ENCODE measurements at regions not wholly inside any gene's neighbourhood (a gene's known extent, or its start where the extent isn't known, plus 50 kb on each side); places are given as distances from the start of the nearest gene placed in this dataset.

- DNase-seq, result no peak
- no peaks in the 10 kb centered on the region for H3K36me3 ChIP-seq (ENCODE audit: low read depth)
- intact Hi-C loops (cut with DNase I, micrococcal nuclease), result no loop called here
- H3K4me1 ChIP-seq (ENCODE audit: low read depth), result no peaks in the 10 kb centered on the region
- TF ChIP-seq CTCF (IDR thresholded peaks at IDR 0.05), result no peak
- ATAC-seq, result no peak
- no peak overlapping the region for H3K4me3 ChIP-seq
- no peaks in the 10 kb centered on the region for H3K9me3 ChIP-seq
These were observed 684.1 kb downstream of the TRAM1L1 start for GRCh38 chr4:116401293-116401692.

GRCh38 chr4:116400480-116400879 is 684.9 kb downstream of the TRAM1L1 start:
- ATAC-seq (no peak), DNase-seq (no peak)
- no peak for TF ChIP-seq CTCF (IDR thresholded peaks at IDR 0.05)
- Histone ChIP-seq H3K36me3 (ENCODE audit: low read depth) (no peaks in the 10 kb centered on the region), H3K9me3 (no peaks in the 10 kb centered on the region), H3K4me1 (ENCODE audit: low read depth) (no peaks in the 10 kb centered on the region), H3K4me3 (no peak overlapping the region)
- intact Hi-C loops (cut with DNase I, micrococcal nuclease), result no loop called here

GRCh38 chr4:116397714-116398113 is 687.7 kb downstream of the TRAM1L1 start:
- intact Hi-C loops (cut with DNase I, micrococcal nuclease), result no loop called here
- DNase-seq (no peak), ATAC-seq (no peak)
- no peaks in the 10 kb centered on the region for H3K9me3 ChIP-seq
- no peak overlapping the region for H3K4me3 ChIP-seq
- TF ChIP-seq CTCF (IDR thresholded peaks at IDR 0.05), result no peak
- no peaks in the 10 kb centered on the region for H3K4me1 ChIP-seq (ENCODE audit: low read depth)
- no peaks in the 10 kb centered on the region for H3K36me3 ChIP-seq (ENCODE audit: low read depth)

- intact Hi-C loops (cut with DNase I, micrococcal nuclease), result no loop called here
- no peaks in the 10 kb centered on the region for H3K9me3 ChIP-seq
- no peak for ATAC-seq
- H3K36me3 ChIP-seq (ENCODE audit: low read depth), result no peaks in the 10 kb centered on the region
- H3K4me1 ChIP-seq (ENCODE audit: low read depth), result no peaks in the 10 kb centered on the region
- DNase-seq, result no peak
- no peak overlapping the region for H3K4me3 ChIP-seq
- no peak for TF ChIP-seq CTCF (IDR thresholded peaks at IDR 0.05)
These were observed 688.1 kb downstream of the TRAM1L1 start for GRCh38 chr4:116397291-116397690.

- intact Hi-C loops (cut with DNase I, micrococcal nuclease), result no loop called here
- DNase-seq (no peak), ATAC-seq (no peak)
- Histone ChIP-seq H3K4me1 (ENCODE audit: low read depth) (no peaks in the 10 kb centered on the region), H3K9me3 (no peaks in the 10 kb centered on the region), H3K36me3 (ENCODE audit: low read depth) (no peaks in the 10 kb centered on the region), H3K4me3 (no peak overlapping the region)
- no peak for TF ChIP-seq CTCF (IDR thresholded peaks at IDR 0.05)
These were observed 690.0 kb downstream of the TRAM1L1 start for GRCh38 chr4:116395408-116395807.

- Histone ChIP-seq H3K36me3 (ENCODE audit: low read depth) (no peaks in the 10 kb centered on the region), H3K4me3 (no peak overlapping the region), H3K9me3 (no peaks in the 10 kb centered on the region), H3K4me1 (ENCODE audit: low read depth) (no peaks in the 10 kb centered on the region)
- intact Hi-C loops (cut with DNase I, micrococcal nuclease), result no loop called here
- no peak for ATAC-seq
- no peak for TF ChIP-seq CTCF (IDR thresholded peaks at IDR 0.05)
- DNase-seq, result no peak
These were observed 694.4 kb downstream of the TRAM1L1 start for GRCh38 chr4:116391020-116391419.

Data from mucosa of descending colon (tissue), 3 donors.